ENCODE measurements at regions not wholly inside any gene's neighbourhood (a gene's known extent, or its start where the extent isn't known, plus 50 kb on each side); places are given as distances from the start of the nearest gene placed in this dataset.

DNA sequence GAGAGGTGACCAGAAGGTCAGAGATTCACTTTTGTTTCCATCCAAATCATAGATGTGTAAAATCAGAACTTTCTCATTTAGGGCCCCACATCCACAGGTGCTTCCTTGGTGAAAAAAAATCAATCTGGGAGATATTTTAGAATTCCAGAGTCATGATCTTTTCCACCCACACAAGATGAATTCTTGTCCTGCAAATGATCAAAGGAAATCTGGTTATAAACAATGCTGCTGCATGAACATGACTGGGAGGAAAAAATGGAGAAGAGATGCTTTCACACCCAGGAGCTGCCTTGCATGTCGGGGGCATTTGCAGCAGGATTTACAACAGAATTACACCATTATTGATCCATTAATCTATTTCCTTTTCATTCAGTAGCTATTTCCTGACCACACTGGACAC, 106.5 kb upstream of the TMEM72 start:
- H3K4me3 ChIP-seq (ENCODE audit: low read length): no peak overlapping the region
- TF ChIP-seq, protein P1, sequence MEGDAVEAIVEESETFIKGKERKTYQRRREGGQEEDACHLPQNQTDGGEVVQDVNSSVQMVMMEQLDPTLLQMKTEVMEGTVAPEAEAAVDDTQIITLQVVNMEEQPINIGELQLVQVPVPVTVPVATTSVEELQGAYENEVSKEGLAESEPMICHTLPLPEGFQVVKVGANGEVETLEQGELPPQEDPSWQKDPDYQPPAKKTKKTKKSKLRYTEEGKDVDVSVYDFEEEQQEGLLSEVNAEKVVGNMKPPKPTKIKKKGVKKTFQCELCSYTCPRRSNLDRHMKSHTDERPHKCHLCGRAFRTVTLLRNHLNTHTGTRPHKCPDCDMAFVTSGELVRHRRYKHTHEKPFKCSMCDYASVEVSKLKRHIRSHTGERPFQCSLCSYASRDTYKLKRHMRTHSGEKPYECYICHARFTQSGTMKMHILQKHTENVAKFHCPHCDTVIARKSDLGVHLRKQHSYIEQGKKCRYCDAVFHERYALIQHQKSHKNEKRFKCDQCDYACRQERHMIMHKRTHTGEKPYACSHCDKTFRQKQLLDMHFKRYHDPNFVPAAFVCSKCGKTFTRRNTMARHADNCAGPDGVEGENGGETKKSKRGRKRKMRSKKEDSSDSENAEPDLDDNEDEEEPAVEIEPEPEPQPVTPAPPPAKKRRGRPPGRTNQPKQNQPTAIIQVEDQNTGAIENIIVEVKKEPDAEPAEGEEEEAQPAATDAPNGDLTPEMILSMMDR (IDR thresholded peaks at IDR 0.05; ENCODE audit: insufficient read depth, low read depth, low read length, missing control alignments): no peak
- DNase-seq (ENCODE audit: low read depth): no peak

DNA sequence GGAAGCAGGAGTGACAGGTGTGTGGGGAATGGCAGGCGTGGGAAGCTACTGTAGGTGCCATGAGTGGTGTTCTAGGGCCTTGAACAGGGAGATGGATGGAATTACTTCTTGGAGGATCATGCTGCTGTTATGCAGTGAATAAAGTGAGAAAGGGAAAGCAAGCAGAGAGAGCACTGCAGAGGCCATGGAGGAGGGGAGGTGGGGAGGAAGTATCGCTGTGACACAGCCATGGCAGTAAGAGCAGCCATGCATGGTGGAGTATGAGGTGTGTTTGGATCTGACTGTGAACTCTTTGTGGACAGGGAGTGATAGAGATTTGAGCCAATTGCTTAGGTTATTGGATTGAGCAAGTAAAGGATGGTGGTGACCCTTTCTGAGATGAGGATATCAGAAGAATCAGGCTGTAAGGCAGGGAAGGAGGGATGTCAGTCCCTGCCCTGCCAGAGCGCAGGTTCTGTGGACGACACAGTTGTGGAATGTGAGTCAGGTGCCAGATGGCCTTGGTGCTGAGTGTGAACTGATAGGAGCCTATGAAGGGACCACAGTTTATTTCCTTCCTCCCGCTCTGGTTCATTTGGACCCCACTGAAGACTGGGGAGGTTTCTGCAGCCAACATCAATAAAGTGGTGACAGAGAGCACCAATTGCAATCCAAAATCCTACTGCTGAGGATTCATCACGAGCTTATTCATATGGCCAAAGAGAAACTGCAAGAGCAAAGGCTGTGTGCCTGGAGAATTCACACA, 105.5 kb upstream of the TMEM72 start:
- no peak overlapping the region for H3K4me3 ChIP-seq (ENCODE audit: low read length)
- TF ChIP-seq, protein P1 (IDR thresholded peaks at IDR 0.05; ENCODE audit: insufficient read depth, low read depth, low read length, missing control alignments): no peak
- no peak for DNase-seq (ENCODE audit: low read depth)

DNA sequence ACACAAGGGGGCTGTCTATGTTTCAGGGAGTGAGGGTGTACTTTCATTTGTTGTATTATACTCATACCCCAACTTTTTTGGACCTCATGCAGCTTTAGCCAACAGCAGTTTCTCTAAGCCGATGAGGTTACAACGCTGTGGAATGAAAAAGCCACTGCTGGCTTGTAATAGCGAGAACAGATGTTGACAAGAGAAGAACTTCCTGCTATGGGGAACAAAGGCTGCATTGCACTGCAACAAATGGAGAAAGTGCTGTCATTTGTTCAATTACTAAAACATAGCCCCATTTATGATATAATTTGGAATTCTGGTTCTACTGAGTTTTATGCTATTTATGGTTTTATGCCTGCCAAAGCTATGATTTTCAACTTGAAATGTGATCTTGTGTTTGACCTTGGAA, 104.2 kb upstream of the TMEM72 start:
- DNase-seq (ENCODE audit: low read depth): no peak

DNA sequence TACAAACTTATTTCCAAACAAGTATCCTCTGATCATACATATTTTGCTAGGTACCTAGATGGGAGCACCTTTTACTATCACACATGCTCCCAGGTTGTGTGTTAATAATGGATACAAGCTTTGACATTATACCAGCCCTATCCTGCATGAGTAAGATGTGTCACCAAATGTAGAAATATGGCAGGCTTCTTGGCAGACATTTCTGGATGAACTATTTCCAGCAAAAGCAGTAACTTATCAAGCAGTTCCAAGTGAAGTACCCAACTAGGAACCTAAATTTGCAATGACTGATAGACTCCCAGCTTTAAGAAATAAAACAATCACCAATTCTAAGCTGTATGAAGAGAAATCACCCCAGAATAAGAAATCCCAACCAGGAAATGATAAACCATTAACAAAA, 103.7 kb upstream of the TMEM72 start:
- no peak overlapping the region for H3K4me3 ChIP-seq (ENCODE audit: low read length)
- TF ChIP-seq, protein P1 (IDR thresholded peaks at IDR 0.05; ENCODE audit: insufficient read depth, low read depth, low read length, missing control alignments): no peak
- DNase-seq (ENCODE audit: low read depth): no peak

More for the DNA sequence above, 104.2 kb upstream of the TMEM72 start:
- H3K4me3 ChIP-seq (ENCODE audit: low read length): no peak overlapping the region
- TF ChIP-seq, protein P1 (IDR thresholded peaks at IDR 0.05; ENCODE audit: insufficient read depth, low read depth, low read length, missing control alignments): no peak

DNA sequence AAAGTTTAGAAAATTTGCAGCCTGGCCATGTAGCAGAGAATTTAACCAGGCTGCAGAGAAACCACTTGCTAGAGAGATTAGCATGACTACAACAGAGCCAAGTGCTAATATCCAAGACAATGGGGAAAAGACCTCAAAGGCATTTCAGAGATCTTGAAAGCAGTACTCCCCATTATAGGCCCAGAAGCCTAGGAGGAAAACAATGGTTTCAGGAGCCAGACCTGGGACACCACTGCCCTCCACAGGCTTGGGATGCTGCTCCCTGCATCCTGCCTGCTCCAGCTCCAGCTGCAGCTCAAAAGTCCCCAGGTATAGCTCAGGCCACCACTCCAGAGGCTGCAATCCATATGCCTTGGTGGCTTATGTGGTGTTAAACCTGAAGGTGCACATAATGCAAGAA, 101.5 kb upstream of the TMEM72 start:
- H3K4me3 ChIP-seq (ENCODE audit: low read length): no peak overlapping the region
- TF ChIP-seq, protein P1 (IDR thresholded peaks at IDR 0.05; ENCODE audit: insufficient read depth, low read depth, low read length, missing control alignments): peak; percentile 31
- peak; percentile 45 for DNase-seq (ENCODE audit: low read depth)

DNA sequence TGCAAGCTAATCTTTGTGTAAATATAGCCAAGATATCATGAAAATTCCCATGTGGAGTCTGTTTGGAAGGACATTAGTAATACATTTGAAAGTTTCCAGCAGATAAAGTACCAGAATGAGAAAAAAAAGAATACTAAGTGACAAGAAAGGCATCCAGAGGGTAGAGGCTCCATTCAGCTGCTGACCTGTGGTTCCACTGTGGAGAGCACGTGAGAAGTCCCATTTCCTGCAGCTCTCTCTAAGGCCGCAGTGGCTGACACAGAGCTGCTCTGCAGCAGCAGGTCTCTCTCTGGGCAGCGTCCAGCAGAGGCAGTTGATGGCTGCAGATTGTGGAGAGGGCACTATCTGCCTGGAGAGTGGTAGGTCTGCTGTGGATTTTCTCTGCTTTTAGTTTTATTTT, 100.1 kb upstream of the TMEM72 start:
- TF ChIP-seq, protein P1 (IDR thresholded peaks at IDR 0.05; ENCODE audit: insufficient read depth, low read depth, low read length, missing control alignments): no peak
- no peak overlapping the region for H3K4me3 ChIP-seq (ENCODE audit: low read length)
- no peak for DNase-seq (ENCODE audit: low read depth)

DNA sequence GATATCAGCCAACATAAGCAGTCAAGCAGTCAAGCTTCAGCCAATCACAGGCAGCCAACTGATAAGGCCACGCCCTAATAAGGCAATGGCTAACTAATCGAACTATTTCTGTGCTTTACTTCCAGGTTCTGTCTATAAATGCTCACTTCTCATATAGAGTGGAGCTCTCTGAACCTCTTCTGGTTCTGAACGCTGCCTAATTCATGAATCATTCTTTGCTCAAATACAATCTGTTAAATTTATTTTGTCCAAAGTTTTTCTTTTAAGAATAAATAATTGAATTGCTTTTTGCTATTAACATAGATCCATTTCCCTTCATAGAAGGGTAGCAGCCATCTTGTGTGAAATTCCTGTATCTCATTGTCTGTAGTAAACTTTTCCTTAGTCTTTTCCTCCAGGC, 97.9 kb upstream of the TMEM72 start:
- H3K4me3 ChIP-seq (ENCODE audit: low read length): no peak overlapping the region
- no peak for DNase-seq (ENCODE audit: low read depth)
- TF ChIP-seq, protein P1 (IDR thresholded peaks at IDR 0.05; ENCODE audit: insufficient read depth, low read depth, low read length, missing control alignments): no peak

Measured in epithelial cell of esophagus (primary cell).